GM19397 (cell line): ENCODE measurements at regions not wholly inside any gene's neighbourhood (a gene's known extent, or its start where the extent isn't known, plus 50 kb on each side); places are given as distances from the start of the nearest gene placed in this dataset.

Experiments used
- ATAC-seq: cut with Tn5 transposase; IDR thresholded peaks from one replicate; pipeline ENCODE4 v1.9.1; 2021; ENCODE audit warnings: mild to moderate bottlenecking, moderate library complexity; ENCODE audit not compliant: unreplicated experiment

GRCh38 chr2:3100386-3100785 is 277.2 kb downstream of the EIPR1 start:
- ATAC-seq, result no peak

- no peak for ATAC-seq
Observed at GRCh38 chr2:3099860-3100234, 277.8 kb downstream of the EIPR1 start.

- ATAC-seq, result no peak
Observed at GRCh38 chr2:3099145-3099859, 278.3 kb downstream of the EIPR1 start.

- ATAC-seq, result no peak
Observed at GRCh38 chr2:3098231-3098630, 279.4 kb downstream of the EIPR1 start.

- ATAC-seq, result no peak
Observed at GRCh38 chr2:3097804-3098203, 279.8 kb downstream of the EIPR1 start.

GRCh38 chr2:3094999-3095958 is 282.3 kb downstream of the EIPR1 start:
- ATAC-seq, result no peak

GRCh38 chr2:3094318-3094717 is 283.3 kb downstream of the EIPR1 start:
- ATAC-seq, result no peak

GRCh38 chr2:3091696-3092095 is 285.9 kb downstream of the EIPR1 start:
- no peak for ATAC-seq

- no peak for ATAC-seq
Observed at GRCh38 chr2:3082705-3083104, 294.9 kb downstream of the EIPR1 start.

- ATAC-seq, result no peak
Observed at GRCh38 chr2:3079959-3080948, 297.4 kb downstream of the EIPR1 start.

GRCh38 chr2:3079466-3079865 is 298.2 kb downstream of the EIPR1 start:
- no peak for ATAC-seq

- no peak for ATAC-seq
Observed at GRCh38 chr2:3078684-3079083, 298.9 kb downstream of the EIPR1 start.

- ATAC-seq, result no peak
Observed at GRCh38 chr2:3076848-3077642, 300.6 kb downstream of the EIPR1 start.

GRCh38 chr2:3075991-3076340 is 301.7 kb downstream of the EIPR1 start:
- no peak for ATAC-seq

GRCh38 chr2:3075316-3075990 is 302.2 kb downstream of the EIPR1 start:
- ATAC-seq, result no peak

GRCh38 chr2:3073704-3074103 is 303.9 kb downstream of the EIPR1 start:
- no peak for ATAC-seq

GRCh38 chr2:3073041-3073595 is 304.5 kb downstream of the EIPR1 start:
- no peak for ATAC-seq

- no peak for ATAC-seq
Observed at GRCh38 chr2:3071685-3072263, 305.8 kb downstream of the EIPR1 start.

GRCh38 chr2:3066831-3067230 is 310.8 kb downstream of the EIPR1 start:
- no peak for ATAC-seq
